DOHH2 (cell line): ENCODE measurements at regions not wholly inside any gene's neighbourhood (a gene's known extent, or its start where the extent isn't known, plus 50 kb on each side); places are given as distances from the start of the nearest gene placed in this dataset.

Experiments
- H3F3A ChIP-seq: fragments of 200-600 bp; sonication (generic), shearing (Covaris generic); 2 replicates; pipeline ENCODE4 v1.6.0; 2016; ENCODE audit warnings: antibody characterized with exemption, mild to moderate bottlenecking; ENCODE audit not compliant: control insufficient read depth, insufficient read depth
- H3K27ac ChIP-seq: fragments of 200-600 bp; sonication (generic); 2 replicates; pipeline ENCODE4 v1.5.1; 2014; ENCODE audit warnings: low read depth, mild to moderate bottlenecking, low read length, moderate library complexity
- H3K27me3 ChIP-seq: fragments of 200-600 bp; sonication (generic); 2 replicates; pipeline ENCODE4 v1.6.1; 2014; ENCODE audit warnings: mild to moderate bottlenecking, low read length, mixed read lengths; ENCODE audit not compliant: control insufficient read depth
- H3K36me3 ChIP-seq: fragments of 200-600 bp; sonication (generic); 2 replicates; pipeline ENCODE4 v1.6.1; 2014; ENCODE audit warnings: mild to moderate bottlenecking, low read length, moderate library complexity, mixed read lengths; ENCODE audit not compliant: control insufficient read depth
- H3K4me1 ChIP-seq: fragments of 200-600 bp; sonication (generic); 2 replicates; pipeline ENCODE4 v1.6.1; 2014; ENCODE audit warnings: mild to moderate bottlenecking, low read length, mixed read lengths; ENCODE audit not compliant: control insufficient read depth
- H3K4me2 ChIP-seq: fragments of 200-600 bp; sonication (generic); 2 replicates; pipeline ENCODE4 v1.6.0; 2014; ENCODE audit warnings: mild to moderate bottlenecking, low read length, moderate library complexity
- H3K4me3 ChIP-seq: fragments of 200-600 bp; sonication (generic); 2 replicates; pipeline ENCODE4 v1.5.1; 2014; ENCODE audit warnings: mild to moderate bottlenecking, low read length, mixed read lengths
- H3K79me2 ChIP-seq: fragments of 200-600 bp; sonication (generic); 2 replicates; pipeline ENCODE4 v1.6.1; 2014; ENCODE audit warnings: mild to moderate bottlenecking, low read length, mixed read lengths; ENCODE audit not compliant: control insufficient read depth
- H3K9me2 ChIP-seq: fragments of 200-600 bp; sonication (generic); replicated peaks from 2 replicates; pipeline ENCODE4 v1.6.1; 2014; ENCODE audit warnings: mild to moderate bottlenecking, low read length, mixed read lengths; ENCODE audit not compliant: control insufficient read depth
- H3K9me3 ChIP-seq: fragments of 200-600 bp; sonication (generic); 2 replicates; pipeline ENCODE4 v1.6.1; 2014; ENCODE audit warnings: antibody characterized with exemption, low read length, mixed read lengths; ENCODE audit not compliant: control insufficient read depth, insufficient read depth
- H4K20me1 ChIP-seq: fragments of 200-600 bp; sonication (generic); 2 replicates; pipeline ENCODE4 v1.6.0; 2014; ENCODE audit warnings: low read depth, mild to moderate bottlenecking, antibody characterized with exemption, low read length, moderate library complexity; ENCODE audit not compliant: control insufficient read depth, insufficient read depth
- EZH2phosphoT487 ChIP-seq: fragments of 200-600 bp; sonication (generic); IDR thresholded peaks from 2 replicates; pipeline ENCODE4 v1.6.1; 2017; ENCODE audit warnings: borderline replicate concordance, mild to moderate bottlenecking, antibody characterized with exemption, low read length, moderate library complexity, mixed read lengths
- TF ChIP-seq, protein P1 (sequence below): fragments of 200-600 bp; sonication (generic); IDR thresholded peaks from one replicate; pipeline ENCODE4 v1.5.1; 2014; ENCODE audit warnings: antibody characterized with exemption, mild to moderate bottlenecking, low read depth, low read length; ENCODE audit not compliant: poor library complexity, severe bottlenecking

GRCh38 chr5:39863926-39864552 lies 439.3 kb upstream of the DAB2 start:
- no peaks in the 10 kb centered on the region for H3K9me3 ChIP-seq
- no peak overlapping the region for H3K4me3 ChIP-seq
- no peaks in the 10 kb centered on the region for H3K9me2 ChIP-seq
- no peaks in the 10 kb centered on the region for H3F3A ChIP-seq
- H3K79me2 ChIP-seq = no peaks in the 10 kb centered on the region
- TF ChIP-seq, protein P1, sequence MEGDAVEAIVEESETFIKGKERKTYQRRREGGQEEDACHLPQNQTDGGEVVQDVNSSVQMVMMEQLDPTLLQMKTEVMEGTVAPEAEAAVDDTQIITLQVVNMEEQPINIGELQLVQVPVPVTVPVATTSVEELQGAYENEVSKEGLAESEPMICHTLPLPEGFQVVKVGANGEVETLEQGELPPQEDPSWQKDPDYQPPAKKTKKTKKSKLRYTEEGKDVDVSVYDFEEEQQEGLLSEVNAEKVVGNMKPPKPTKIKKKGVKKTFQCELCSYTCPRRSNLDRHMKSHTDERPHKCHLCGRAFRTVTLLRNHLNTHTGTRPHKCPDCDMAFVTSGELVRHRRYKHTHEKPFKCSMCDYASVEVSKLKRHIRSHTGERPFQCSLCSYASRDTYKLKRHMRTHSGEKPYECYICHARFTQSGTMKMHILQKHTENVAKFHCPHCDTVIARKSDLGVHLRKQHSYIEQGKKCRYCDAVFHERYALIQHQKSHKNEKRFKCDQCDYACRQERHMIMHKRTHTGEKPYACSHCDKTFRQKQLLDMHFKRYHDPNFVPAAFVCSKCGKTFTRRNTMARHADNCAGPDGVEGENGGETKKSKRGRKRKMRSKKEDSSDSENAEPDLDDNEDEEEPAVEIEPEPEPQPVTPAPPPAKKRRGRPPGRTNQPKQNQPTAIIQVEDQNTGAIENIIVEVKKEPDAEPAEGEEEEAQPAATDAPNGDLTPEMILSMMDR = no peak
- no peak for TF ChIP-seq EZH2phosphoT487
- H4K20me1 ChIP-seq = no peaks in the 10 kb centered on the region
- H3K27ac ChIP-seq = no peak overlapping the region
- no peaks in the 10 kb centered on the region for H3K27me3 ChIP-seq
- no peaks in the 10 kb centered on the region for H3K36me3 ChIP-seq
- no peaks in the 10 kb centered on the region for H3K4me1 ChIP-seq
- H3K4me2 ChIP-seq = no peak overlapping the region

GRCh38 chr5:39857041-39857440 lies 432.3 kb upstream of the DAB2 start:
- no peaks in the 10 kb centered on the region for H3K79me2 ChIP-seq
- H3K9me3 ChIP-seq = no peaks in the 10 kb centered on the region
- H3K4me3 ChIP-seq = no peak overlapping the region
- H3F3A ChIP-seq = no peaks in the 10 kb centered on the region
- no peak for TF ChIP-seq EZH2phosphoT487
- TF ChIP-seq, protein P1 = no peak
- H3K9me2 ChIP-seq = no peaks in the 10 kb centered on the region
- no peak overlapping the region for H3K27ac ChIP-seq
- no peak overlapping the region for H3K4me2 ChIP-seq
- H3K27me3 ChIP-seq = no peaks in the 10 kb centered on the region
- H4K20me1 ChIP-seq = no peaks in the 10 kb centered on the region
- no peaks in the 10 kb centered on the region for H3K36me3 ChIP-seq
- H3K4me1 ChIP-seq = no peaks in the 10 kb centered on the region

DNA sequence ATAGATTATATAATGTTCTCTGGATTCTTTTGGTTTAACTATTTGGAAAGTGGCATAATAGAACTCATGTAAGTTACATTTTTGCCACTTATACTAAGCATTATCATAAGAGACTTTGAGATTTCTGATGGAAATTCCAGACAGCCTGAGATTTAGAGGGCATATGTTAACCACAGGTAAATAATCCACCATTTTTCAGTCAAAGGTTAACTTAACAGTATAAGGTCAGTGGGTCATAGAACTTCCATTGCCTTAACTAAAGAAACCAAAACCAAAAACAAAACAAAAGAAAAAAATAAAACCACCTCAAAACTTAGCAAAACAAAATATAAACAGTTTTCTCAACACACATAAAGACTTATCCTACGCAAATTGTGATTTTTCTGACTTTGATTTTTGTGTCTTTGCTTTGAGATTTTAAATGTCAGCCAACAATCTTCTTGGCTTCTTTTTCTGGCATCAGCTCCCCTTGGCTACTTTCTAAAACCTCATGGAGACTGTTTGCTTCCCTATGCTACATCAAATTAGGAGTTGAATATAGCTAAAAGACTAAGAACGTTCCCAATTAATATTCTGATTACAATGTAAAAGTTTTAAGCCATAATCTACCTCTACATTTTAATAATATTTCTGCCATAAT lies 430.1 kb upstream of the DAB2 start:
- H3K27me3 ChIP-seq = no peaks in the 10 kb centered on the region
- no peaks in the 10 kb centered on the region for H3F3A ChIP-seq
- H3K79me2 ChIP-seq = no peaks in the 10 kb centered on the region
- TF ChIP-seq EZH2phosphoT487 = no peak
- TF ChIP-seq, protein P1 = no peak
- no peaks in the 10 kb centered on the region for H3K36me3 ChIP-seq
- H3K27ac ChIP-seq = no peak overlapping the region
- H3K9me3 ChIP-seq = no peaks in the 10 kb centered on the region
- H3K4me3 ChIP-seq = no peak overlapping the region
- no peaks in the 10 kb centered on the region for H3K9me2 ChIP-seq
- no peak overlapping the region for H3K4me2 ChIP-seq
- no peaks in the 10 kb centered on the region for H4K20me1 ChIP-seq
- no peaks in the 10 kb centered on the region for H3K4me1 ChIP-seq
